GM12872 (cell line): ENCODE measurements at regions not wholly inside any gene's neighbourhood (a gene's known extent, or its start where the extent isn't known, plus 50 kb on each side); places are given as distances from the start of the nearest gene placed in this dataset.

ENCODE experiments used
- TF ChIP-seq, protein P1 (sequence below): IDR thresholded peaks from 3 replicates; pipeline ENCODE4 v1.5.1; 2011; ENCODE audit warnings: low read depth, mild to moderate bottlenecking, low read length, moderate library complexity; ENCODE audit not compliant: insufficient read depth

DNA sequence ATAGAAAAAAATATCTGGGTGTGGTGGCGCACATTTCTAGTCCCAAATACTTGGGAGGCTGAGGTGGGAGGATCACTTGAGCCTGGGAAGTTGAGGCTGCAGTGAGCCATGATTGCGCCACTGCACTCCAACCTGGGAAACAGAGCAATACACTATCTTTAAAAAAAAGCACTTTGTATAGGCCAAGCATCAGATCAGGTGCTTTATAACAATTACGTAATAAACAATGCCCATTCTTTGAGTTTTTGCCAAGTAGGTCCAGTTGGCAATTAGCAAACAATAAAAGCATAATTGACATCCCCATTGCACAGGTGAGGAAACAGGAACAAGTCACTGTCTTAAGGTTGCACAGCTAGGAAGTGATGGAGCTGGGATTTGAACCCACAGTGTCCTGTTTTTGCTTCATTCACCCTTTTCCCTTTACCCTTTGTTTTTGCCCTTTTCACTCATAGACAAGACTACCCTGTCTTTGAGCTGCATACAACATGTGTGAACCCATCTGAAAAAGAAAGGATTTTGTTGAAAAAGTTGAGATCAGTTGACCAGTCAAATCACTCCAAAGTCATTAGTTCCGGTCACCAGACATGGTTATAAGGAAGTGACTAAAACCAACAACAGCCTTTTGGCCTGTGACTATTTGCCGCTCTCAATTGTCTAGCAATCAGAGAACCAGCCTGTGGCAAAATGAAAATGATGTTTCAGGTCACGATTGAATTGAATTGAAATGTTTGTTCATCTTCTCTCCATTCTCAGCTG lies 303.6 kb downstream of the TFAP2C start:
- TF ChIP-seq, protein P1, sequence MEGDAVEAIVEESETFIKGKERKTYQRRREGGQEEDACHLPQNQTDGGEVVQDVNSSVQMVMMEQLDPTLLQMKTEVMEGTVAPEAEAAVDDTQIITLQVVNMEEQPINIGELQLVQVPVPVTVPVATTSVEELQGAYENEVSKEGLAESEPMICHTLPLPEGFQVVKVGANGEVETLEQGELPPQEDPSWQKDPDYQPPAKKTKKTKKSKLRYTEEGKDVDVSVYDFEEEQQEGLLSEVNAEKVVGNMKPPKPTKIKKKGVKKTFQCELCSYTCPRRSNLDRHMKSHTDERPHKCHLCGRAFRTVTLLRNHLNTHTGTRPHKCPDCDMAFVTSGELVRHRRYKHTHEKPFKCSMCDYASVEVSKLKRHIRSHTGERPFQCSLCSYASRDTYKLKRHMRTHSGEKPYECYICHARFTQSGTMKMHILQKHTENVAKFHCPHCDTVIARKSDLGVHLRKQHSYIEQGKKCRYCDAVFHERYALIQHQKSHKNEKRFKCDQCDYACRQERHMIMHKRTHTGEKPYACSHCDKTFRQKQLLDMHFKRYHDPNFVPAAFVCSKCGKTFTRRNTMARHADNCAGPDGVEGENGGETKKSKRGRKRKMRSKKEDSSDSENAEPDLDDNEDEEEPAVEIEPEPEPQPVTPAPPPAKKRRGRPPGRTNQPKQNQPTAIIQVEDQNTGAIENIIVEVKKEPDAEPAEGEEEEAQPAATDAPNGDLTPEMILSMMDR = no peak

DNA sequence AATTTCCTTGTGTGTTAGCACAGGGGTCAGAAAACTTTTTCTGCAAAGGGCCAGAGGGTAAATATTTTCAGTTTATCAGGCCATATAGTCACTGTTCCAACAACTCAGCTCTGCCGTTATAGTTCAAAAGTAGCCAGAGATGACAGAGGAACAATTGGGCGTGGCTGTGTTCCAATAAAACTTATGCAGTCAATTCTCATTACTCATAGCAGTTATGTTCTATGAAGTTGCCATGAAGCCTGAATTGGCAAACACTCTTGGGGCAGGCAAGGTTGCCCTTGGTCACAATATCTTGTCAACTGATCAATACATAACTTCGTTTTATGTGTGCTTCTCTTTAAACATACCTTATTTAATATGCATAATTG lies 304.2 kb downstream of the TFAP2C start:
- TF ChIP-seq, protein P1 = no peak

DNA sequence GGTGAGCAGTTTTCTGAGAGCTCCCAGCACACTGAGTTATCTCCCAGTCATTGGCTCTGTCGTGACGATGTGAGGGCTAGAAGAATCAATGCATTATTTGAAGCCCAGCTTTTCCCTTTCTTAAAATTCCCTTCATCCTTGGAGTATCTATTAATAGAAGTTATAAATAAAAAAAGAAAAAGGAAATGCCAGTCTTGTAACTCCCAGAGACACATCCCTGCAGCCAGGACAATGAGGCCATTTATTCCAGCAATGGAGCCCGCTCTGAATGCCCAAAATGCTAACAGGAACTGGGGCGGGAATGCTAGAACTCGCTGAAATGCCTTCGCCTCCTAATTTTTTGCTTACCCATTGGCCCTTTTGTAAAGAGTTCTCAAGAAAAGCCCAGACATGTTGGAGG lies 305.8 kb downstream of the TFAP2C start:
- TF ChIP-seq, protein P1 = no peak

DNA sequence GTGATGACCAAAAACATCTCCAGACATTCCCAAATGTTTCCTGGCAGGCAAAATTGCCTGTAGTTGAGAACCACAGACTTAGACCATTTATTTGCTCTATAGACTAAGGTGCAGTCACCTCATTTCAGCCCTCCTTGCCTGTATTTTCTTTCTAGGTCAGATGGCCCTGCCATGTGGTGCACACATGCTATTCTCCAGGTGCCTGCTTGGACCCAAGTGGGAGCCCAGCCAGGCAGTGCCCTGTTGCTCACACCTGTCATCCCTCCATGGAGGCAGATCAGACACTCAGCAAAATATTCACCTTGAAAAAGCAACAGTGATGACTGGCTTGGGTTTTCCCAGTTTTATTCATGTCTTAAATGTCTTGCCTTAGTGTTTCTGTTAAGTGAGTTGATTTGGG lies 311.4 kb downstream of the TFAP2C start:
- TF ChIP-seq, protein P1 = no peak

DNA sequence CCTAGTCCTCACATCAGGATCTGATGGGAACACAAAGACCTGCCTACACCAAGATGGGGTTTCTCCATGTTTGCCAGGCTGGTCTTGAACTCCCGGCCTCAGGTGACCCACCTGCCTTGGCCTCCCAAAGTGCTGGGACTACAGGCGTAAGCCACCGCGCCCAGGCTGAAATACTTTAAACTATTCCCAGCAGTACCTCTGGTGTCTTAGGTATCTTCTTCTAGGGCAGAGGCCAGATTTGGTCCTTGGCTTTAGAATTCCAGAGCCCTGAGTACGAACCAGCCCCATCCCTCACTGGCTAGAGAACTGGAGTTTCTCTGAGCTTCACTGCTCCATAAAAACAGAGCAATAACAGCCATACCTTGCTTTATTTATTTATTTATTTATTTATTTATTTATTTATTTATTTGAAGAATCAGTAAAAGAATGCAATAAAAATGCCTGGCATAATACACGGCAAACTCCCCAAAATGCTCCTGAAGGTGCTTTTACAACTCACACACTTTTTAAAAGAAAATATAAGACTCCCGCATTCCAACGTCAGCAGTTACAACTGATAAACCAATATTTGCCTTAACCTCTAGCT lies 312.1 kb downstream of the TFAP2C start:
- TF ChIP-seq, protein P1 = no peak

DNA sequence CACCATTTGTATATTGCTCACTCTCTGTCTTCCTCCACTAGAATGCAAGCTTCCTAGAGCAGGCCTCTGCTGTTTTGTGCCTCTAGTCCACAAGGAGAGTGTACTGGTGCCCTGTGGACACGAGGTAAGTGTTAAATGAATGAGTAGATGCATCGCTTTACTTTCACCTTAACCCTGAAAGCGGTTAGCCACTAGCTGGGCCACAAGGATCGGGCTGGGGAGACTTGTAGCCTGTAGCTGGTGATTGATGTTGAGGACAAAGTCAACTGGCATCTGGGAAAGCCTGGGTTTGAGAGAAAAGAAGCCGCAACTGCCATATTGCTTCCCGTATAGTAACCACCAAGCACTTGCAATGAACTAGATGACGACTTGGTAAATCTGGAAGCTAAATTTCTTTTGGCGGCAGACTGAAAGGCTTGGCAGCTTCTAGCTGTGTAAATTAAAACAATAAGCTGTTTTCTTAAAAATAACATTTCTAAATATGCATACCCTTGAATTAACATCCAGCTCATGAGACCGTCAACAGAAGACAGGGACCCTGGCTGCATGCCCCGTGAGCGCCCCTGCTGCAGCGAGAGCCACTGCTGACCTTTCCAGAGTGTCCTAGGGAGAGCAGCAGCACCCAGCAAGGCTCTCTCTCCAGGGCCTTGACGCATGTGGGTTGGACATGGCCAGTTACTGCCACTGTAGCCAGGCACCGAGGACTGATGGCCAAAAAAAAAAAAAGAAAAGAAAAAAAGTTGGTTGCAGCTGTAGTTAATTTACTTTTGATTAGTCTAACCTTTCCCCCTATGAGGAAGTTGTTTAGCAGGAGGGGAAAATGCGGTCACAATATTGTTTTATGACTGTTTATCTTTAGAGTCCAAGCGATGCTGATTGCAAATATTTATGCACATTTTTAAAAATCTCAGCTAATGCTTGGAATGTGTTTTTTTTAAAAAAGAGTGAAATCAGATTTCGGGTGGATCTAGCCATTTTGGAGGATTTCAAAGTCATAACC lies 315.1 kb downstream of the TFAP2C start:
- TF ChIP-seq, protein P1 = no peak

DNA sequence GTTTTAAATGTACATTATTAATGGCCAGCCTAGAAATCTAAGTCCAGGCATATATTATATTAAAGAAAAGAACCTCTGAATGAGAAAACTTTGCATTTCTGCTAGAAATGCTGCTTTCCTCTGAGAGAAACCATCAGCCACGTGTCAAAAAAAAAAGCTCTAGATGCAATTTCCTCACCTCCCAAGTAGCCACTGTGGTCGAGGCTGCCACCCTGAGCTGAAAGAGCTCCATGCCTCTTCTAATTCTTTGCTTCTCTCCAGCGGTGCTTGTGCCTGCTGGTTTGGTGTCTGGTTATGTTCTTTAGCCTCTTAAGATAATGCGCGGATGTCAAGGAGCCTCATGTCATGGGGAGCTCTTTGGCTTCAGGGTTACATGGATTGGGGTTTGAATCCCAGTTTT lies 316.0 kb downstream of the TFAP2C start:
- TF ChIP-seq, protein P1 = no peak
